ENCODE measurements at regions not wholly inside any gene's neighbourhood (a gene's known extent, or its start where the extent isn't known, plus 50 kb on each side); places are given as distances from the start of the nearest gene placed in this dataset.

DNA sequence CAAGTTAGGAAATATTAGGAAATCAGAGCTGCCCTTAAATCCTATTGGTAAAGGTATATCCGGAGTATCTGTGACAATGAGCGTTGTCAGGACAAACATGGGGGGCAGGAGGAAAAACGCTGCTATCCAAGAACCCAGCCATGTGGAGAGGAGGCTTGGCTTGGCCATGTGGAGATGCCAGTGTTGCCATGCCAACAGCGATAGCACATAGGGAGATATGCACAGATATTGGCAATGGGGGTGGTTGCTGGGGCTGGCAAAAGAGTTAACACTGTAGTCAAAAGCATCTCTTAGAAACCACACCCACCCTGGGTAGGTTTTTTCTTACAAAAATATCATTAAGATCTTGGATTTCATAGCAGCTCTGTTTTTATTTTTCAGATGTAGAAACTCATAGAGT, 106.4 kb upstream of the ASTN2 start:
- POLR2A ChIA-PET = interaction anchor here (0.7 kb wide), 1 partner anchor 728 kb away, joined by 4 read pairs; no protein-coding TSS in a partner anchor
- TF ChIP-seq CTCF (conservative IDR thresholded peaks at IDR 0.05; ENCODE audit: low read length) (no peak), EZH2phosphoT487 (IDR thresholded peaks at IDR 0.05; ENCODE audit: borderline replicate concordance, low read depth, low read length) (no peak)
- no TSS peak for BruUV-seq (replicated peaks)
- Histone ChIP-seq H3K4me3 (ENCODE audit: low read depth, low read length, poor library complexity, severe bottlenecking) (no peak overlapping the region), H3K4me1 (ENCODE audit: insufficient read depth, low read length, poor library complexity, severe bottlenecking) (no peaks in the 10 kb centered on the region), H3K9me2 (ENCODE audit: insufficient read depth, low read length) (no peaks in the 10 kb centered on the region), H3K36me3 (ENCODE audit: insufficient read depth, low read length) (no peaks in the 10 kb centered on the region), H3K9me3 (ENCODE audit: low read length) (no peaks in the 10 kb centered on the region), H3K4me2 (ENCODE audit: low read length) (no peak overlapping the region), H4K20me1 (ENCODE audit: insufficient read depth, low read length) (no peaks in the 10 kb centered on the region), H2AFZ (ENCODE audit: low read length) (no peak overlapping the region), H3K79me2 (ENCODE audit: insufficient read depth, low read depth, low read length) (no peaks in the 10 kb centered on the region), H3K27ac (ENCODE audit: low read depth, low read length, poor library complexity, severe bottlenecking) (no peak overlapping the region)
- no peak for DNase-seq (ENCODE audit: low spot score)
- CTCF ChIA-PET (ENCODE audit: unreplicated experiment) = no interaction called here
- intact Hi-C loops (cut with micrococcal nuclease; ENCODE audit: unreplicated experiment) = no loop called here

GRCh38 chr9:117516676-117517632, 102.1 kb upstream of the ASTN2 start:
- Histone ChIP-seq H3K79me2 (ENCODE audit: insufficient read depth, low read depth, low read length) (no peaks in the 10 kb centered on the region), H2AFZ (ENCODE audit: low read length) (no peak overlapping the region), H3K27ac (ENCODE audit: low read depth, low read length, poor library complexity, severe bottlenecking) (no peak overlapping the region), H3K4me3 (ENCODE audit: low read depth, low read length, poor library complexity, severe bottlenecking) (no peak overlapping the region), H3K9me2 (ENCODE audit: insufficient read depth, low read length) (no peaks in the 10 kb centered on the region), H4K20me1 (ENCODE audit: insufficient read depth, low read length) (no peaks in the 10 kb centered on the region), H3K36me3 (ENCODE audit: insufficient read depth, low read length) (no peaks in the 10 kb centered on the region), H3K9me3 (ENCODE audit: low read length) (no peaks in the 10 kb centered on the region), H3K4me2 (ENCODE audit: low read length) (no peak overlapping the region), H3K4me1 (ENCODE audit: insufficient read depth, low read length, poor library complexity, severe bottlenecking) (no peaks in the 10 kb centered on the region)
- intact Hi-C loops (cut with micrococcal nuclease; ENCODE audit: unreplicated experiment) = no loop called here
- ChIA-PET CTCF (ENCODE audit: unreplicated experiment) (no interaction called here), POLR2A (interaction anchor here (0.6 kb wide), 1 partner anchor 89 kb away, joined by 4 read pairs; no protein-coding TSS in a partner anchor)
- no peak for DNase-seq (ENCODE audit: low spot score)
- BruUV-seq (replicated peaks) = no TSS peak
- no peak for TF ChIP-seq EZH2phosphoT487 (IDR thresholded peaks at IDR 0.05; ENCODE audit: borderline replicate concordance, low read depth, low read length)
- no peak for TF ChIP-seq CTCF (conservative IDR thresholded peaks at IDR 0.05; ENCODE audit: low read length)
